Pancreas (tissue), 10 donors: ENCODE measurements at regions not wholly inside any gene's neighbourhood (a gene's known extent, or its start where the extent isn't known, plus 50 kb on each side); places are given as distances from the start of the nearest gene placed in this dataset.
A peak's percentile ranks its signal among the peaks of the same experiment; 100 is the strongest.

Experiments used
- ATAC-seq, 4 donors: fragments of 200-7000 bp; cut with Tn5 transposase; one replicate each; pipeline versions ENCODE4 v1.8.0 to v1.9.1; 2020; ENCODE audit warnings: mild to moderate bottlenecking in 4 of 4, moderate library complexity in 4 of 4
- DNase-seq, 6 donors: peaks; one replicate each; pipeline ENCODE4 v3.0.0-alpha.2; 2020
- FAIRE-seq: peaks from 2 replicates; lab custom pipeline; 2012; peaks lifted over from hg19 to GRCh38; lab: Jason Lieb, UNC
- H3K27ac ChIP-seq, 4 donors: fragments of 200-600 bp; sonication (generic); 1 replicate in 3 of 4; 2 replicates in 1 of 4; pipeline versions ENCODE4 v1.5.0 to v1.8.0; 2020
- H3K27me3 ChIP-seq, 4 donors: fragments of 200-600 bp; one replicate each; pipeline ENCODE4 v1.8.0; 2021
- H3K36me3 ChIP-seq, 3 donors: fragments of 200-600 bp; sonication (generic) in 1 of 3; one replicate each; pipeline versions ENCODE4 v1.5.0 to v1.8.0; 2020 to 2021
- H3K4me1 ChIP-seq, 3 donors: fragments of 200-600 bp; one replicate each; pipeline ENCODE4 v1.8.0; 2021
- H3K4me3 ChIP-seq, 4 donors: fragments of 200-600 bp; sonication (generic) in 2 of 4; one replicate each; pipeline versions ENCODE4 v1.5.0 to v1.8.0; 2020 to 2021
- H3K9me3 ChIP-seq, 4 donors: fragments of 200-600 bp; one replicate each; pipeline ENCODE4 v1.8.0; 2021
- WGBS, 2 donors: extraction: QIAGEN DNeasy Blood & Tissue Kit; methylation state at CpG; one replicate each; pipeline ENCODE4 v1.1.7; 2013; 5-methylcytosine and 5-hydroxymethylcytosine counted together
- intact Hi-C, 3 donors: fragments of 100-400 bp; cut with DNase I; formaldehyde crosslinking; loops; one replicate each; pipeline versions ENCODE4 v1.11.1 to v1.14.2; 2022
- TF ChIP-seq, protein P1 (sequence below), 4 donors: fragments of 200-600 bp; sonication (generic) in 3 of 4; IDR thresholded peaks; one replicate each; pipeline versions ENCODE4 v1.5.0 to v1.8.0; 2021; ENCODE audit warnings: antibody characterized with exemption in 4 of 4
- donor health status: healthy with polysubstance abuse.
- donor health status: DM: no; HTN: no; CAD: no; lungs with moderate emphysema.
- donor health status: DM: no; HTN: no; CAD: no.
- donor health status: control.
- donor health status: control.
- donor health status: Bipolar disorder and iron deficiency.
- donor health status: DM: yes; HTN: yes; CAD: no.
- donor health status: DM: no; HTN: no; CAD: no.
- donor health status: DM: no; HTN: no; CAD: no.
- donor health status: DM: yes; HTN: yes; CAD: no.

- no peak for DNase-seq
- no peak for FAIRE-seq
- H3K36me3 ChIP-seq, result no peaks in the 10 kb centered on the region
- WGBS, 2 donors, result 13 to 20% methylated on average over 10 of the region's 10 CpGs
- peak overlapping the region in 2 of 4 donors; percentile 55 to 56 for H3K4me3 ChIP-seq
- H3K27me3 ChIP-seq, result no peaks in the 10 kb centered on the region
- no peaks in the 10 kb centered on the region for H3K9me3 ChIP-seq
- TF ChIP-seq, protein P1, sequence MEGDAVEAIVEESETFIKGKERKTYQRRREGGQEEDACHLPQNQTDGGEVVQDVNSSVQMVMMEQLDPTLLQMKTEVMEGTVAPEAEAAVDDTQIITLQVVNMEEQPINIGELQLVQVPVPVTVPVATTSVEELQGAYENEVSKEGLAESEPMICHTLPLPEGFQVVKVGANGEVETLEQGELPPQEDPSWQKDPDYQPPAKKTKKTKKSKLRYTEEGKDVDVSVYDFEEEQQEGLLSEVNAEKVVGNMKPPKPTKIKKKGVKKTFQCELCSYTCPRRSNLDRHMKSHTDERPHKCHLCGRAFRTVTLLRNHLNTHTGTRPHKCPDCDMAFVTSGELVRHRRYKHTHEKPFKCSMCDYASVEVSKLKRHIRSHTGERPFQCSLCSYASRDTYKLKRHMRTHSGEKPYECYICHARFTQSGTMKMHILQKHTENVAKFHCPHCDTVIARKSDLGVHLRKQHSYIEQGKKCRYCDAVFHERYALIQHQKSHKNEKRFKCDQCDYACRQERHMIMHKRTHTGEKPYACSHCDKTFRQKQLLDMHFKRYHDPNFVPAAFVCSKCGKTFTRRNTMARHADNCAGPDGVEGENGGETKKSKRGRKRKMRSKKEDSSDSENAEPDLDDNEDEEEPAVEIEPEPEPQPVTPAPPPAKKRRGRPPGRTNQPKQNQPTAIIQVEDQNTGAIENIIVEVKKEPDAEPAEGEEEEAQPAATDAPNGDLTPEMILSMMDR (IDR thresholded peaks at IDR 0.05), result no peak
- ATAC-seq, result no peak
- intact Hi-C loops, result loop anchor here (5.0 to 10.0 kb wide), 7 partner anchors 77 to 425 kb away; partner anchors contain the start of genes SSBP3 (in 1 of the 3) and TTC22 (in 1 of the 3)
- peak overlapping the region; percentile 84 to 91 (median 88) for H3K27ac ChIP-seq
- H3K4me1 ChIP-seq, result peaks cover 0 to 9% (median 8%) of the 10 kb centered on the region in 3 donors
Observed at GRCh38 chr1:54489627-54490250, 58.3 kb upstream of the ACOT11 start.

DNA sequence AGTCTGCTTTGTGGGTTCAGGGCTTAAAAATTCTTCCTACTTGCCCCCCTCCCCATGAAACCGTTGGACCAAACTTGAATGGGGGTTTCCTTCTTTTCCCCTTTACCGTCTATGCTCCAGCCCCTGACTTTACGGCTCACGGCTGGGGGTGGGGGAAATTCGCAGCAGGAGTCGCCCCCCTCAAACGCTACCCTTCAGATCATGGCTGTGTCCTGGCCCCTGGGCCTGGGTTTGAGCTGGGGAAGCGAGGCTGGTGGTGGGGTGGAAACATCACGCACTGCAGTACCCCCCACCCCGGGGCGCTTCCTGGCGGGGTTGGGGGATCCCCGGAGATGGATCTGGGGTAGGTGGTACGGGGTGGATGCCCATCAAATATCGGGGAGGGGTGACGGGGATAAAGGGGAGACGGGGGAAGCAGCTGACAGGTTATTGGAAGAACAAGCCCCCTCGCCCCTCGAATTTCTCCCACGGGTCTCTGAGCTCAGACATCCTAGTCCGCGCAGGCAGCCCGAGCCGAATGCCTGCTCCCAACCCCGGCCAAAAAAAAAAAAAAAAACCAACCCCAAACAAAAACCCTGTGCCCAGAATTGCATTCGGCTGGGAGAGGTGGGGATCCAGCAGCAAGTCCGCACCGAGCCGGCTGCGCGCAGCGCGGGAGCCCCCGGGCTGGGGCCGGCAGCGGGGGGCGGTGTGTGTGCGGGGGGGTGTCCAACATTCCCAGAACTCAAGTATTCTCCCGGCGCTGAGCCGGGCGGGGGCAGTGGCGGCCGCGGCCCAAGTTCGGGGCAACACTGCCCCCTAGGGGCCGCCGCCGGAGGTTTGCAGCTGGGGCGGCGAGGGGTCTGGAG lies 59.0 kb upstream of the ACOT11 start:
- FAIRE-seq, result no peak
- H3K27me3 ChIP-seq, result no peaks in the 10 kb centered on the region
- WGBS, 2 donors, result 1% methylated on average over 44 to 51 of the region's 51 CpGs
- peak overlapping the region; percentile 38 to 56 (median 51) for H3K4me3 ChIP-seq
- H3K36me3 ChIP-seq, result no peaks in the 10 kb centered on the region
- peak; percentile 69 to 86 (median 78) for ATAC-seq
- H3K27ac ChIP-seq, result peak overlapping the region; percentile 84 to 91 (median 88)
- peak; percentile 70 to 95 (median 82) for DNase-seq
- peaks cover 0 to 9% (median 8%) of the 10 kb centered on the region in 3 donors for H3K4me1 ChIP-seq
- no peaks in the 10 kb centered on the region for H3K9me3 ChIP-seq
- TF ChIP-seq, protein P1 (IDR thresholded peaks at IDR 0.05), result peak; percentile 96 to 98 (median 98)
- intact Hi-C loops, result loop anchor here in 2 of 3 donors (5.0 kb wide), 2 partner anchors 77 to 82 kb away; partner anchors contain the start of gene SSBP3 (in 1 of the 2)

- Histone ChIP-seq H3K27ac (peak overlapping the region; percentile 84 to 91 (median 88)), H3K27me3 (no peaks in the 10 kb centered on the region), H3K9me3 (no peaks in the 10 kb centered on the region), H3K36me3 (no peaks in the 10 kb centered on the region), H3K4me1 (peaks cover 0 to 9% (median 8%) of the 10 kb centered on the region in 3 donors), H3K4me3 (peak overlapping the region; percentile 38 to 56 (median 51))
- DNase-seq, result peak; percentile 92 to 97 (median 94)
- WGBS, 2 donors, result 0 to 1% methylated on average over 50 to 62 of the region's 62 CpGs
- FAIRE-seq, result no peak
- intact Hi-C loops, result loop anchor here in 2 of 3 donors (5.0 kb wide), 2 partner anchors 76 to 81 kb away; partner anchors contain the start of gene SSBP3 (in 1 of the 2)
- ATAC-seq, result peak; percentile 81 to 88 (median 86)
- TF ChIP-seq, protein P1 (IDR thresholded peaks at IDR 0.05), result peak in 1 of 4 donors; percentile 14
Observed at GRCh38 chr1:54488065-54488750, 59.8 kb upstream of the ACOT11 start.

DNA sequence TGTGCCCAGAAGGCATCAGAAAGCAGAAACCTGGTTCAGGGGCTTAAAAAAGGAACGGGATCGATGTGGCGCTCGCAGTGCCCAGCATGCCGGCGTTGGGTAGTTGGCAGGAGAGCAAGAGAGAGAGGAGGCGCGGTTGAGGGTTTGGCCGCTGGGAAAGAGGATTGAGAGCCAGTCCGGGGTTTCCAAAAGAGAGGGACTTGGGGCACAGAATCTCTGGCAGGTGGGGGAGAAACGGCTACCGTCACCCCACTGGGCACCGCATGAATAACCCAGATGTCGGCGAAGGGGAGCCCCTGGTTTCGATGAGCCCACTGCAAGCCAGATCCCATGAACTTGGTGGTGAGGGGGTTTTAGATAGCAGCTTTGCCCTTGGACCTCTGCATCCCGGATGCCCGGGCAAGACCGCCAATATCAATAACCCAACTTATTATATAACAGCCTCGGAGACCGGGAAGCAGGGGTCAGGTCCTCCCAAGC lies 60.4 kb upstream of the ACOT11 start:
- Histone ChIP-seq H3K27me3 (no peaks in the 10 kb centered on the region), H3K4me1 (peaks cover 0 to 9% (median 8%) of the 10 kb centered on the region in 3 donors), H3K36me3 (no peaks in the 10 kb centered on the region), H3K27ac (peak overlapping the region; percentile 52 to 91 (median 88)), H3K4me3 (peak overlapping the region in 3 of 4 donors; percentile 47 to 56 (median 55)), H3K9me3 (no peaks in the 10 kb centered on the region)
- DNase-seq (peak in 5 of 6 donors; percentile 35 to 68 (median 53)), FAIRE-seq (no peak), ATAC-seq (peak; percentile 13 to 27 (median 18))
- TF ChIP-seq, protein P1 (IDR thresholded peaks at IDR 0.05), result no peak
- 4 to 10% methylated on average over 21 of the region's 21 CpGs for WGBS, 2 donors
- intact Hi-C loops, result loop anchor here in 2 of 3 donors (5.0 kb wide), 2 partner anchors 75 to 80 kb away; partner anchors contain the start of gene SSBP3 (in 1 of the 2)
